ENCODE measurements at regions not wholly inside any gene's neighbourhood (a gene's known extent, or its start where the extent isn't known, plus 50 kb on each side); places are given as distances from the start of the nearest gene placed in this dataset.
A peak's percentile ranks its signal among the peaks of the same experiment; 100 is the strongest.
"Not testable (repeated sequence)": the region's sequence is repeated elsewhere in the genome, so short reads cannot be mapped to it uniquely, and the experiment has no call there.

DNA sequence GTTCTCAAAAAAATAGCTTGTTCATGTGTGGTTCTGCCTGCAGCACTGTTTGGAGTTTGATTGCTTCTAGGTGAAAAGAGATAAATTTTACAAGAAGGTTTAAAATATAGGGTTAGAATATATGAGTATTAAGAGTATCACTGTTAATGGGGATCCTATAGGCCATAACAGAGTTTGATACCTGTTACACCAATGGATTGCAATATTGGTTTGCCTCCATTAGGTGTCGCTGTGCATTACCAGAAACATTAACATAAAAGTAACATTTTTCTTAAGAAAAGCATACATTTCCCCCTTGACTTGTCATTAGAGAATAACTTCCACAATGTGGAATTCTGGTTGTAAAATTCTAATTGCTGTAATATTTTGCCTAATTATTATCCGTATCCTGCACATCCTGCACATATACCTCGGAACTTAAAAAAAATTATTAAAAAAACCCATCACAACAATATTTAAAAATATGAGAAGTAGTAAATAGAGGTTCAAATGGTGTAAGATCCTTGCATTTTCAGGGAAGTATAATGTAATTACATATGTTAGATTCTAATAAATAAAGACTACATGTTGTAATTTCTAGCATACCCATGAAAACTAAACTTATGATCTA is 63.0 kb downstream of the CYP4A11 start:
- no CpG with 5 or more reads among the region's 3 CpGs for WGBS (ENCODE audit: insufficient coverage, low lambda C conversion rate)
- not testable (repeated sequence) for H3K27me3 ChIP-seq (ENCODE audit: control insufficient read depth, insufficient read depth, low read length); H3K36me3 ChIP-seq (ENCODE audit: control insufficient read depth, insufficient read depth, low read length); H3K4me3 ChIP-seq (ENCODE audit: low read length); H3K27ac ChIP-seq (ENCODE audit: low read length); H3K4me1 ChIP-seq (ENCODE audit: control insufficient read depth, insufficient read depth, low read length); H3K9me3 ChIP-seq (ENCODE audit: control insufficient read depth, low read depth, low read length)
- peak in 1 of 2 donors; percentile 5 for DNase-seq

- H3K27ac ChIP-seq (ENCODE audit: low read length); H3K36me3 ChIP-seq (ENCODE audit: control insufficient read depth, insufficient read depth, low read length); DNase-seq; H3K27me3 ChIP-seq (ENCODE audit: control insufficient read depth, insufficient read depth, low read length); H3K9me3 ChIP-seq (ENCODE audit: control insufficient read depth, low read depth, low read length); H3K4me1 ChIP-seq (ENCODE audit: control insufficient read depth, insufficient read depth, low read length); H3K4me3 ChIP-seq (ENCODE audit: low read length): not testable (repeated sequence)
- WGBS (ENCODE audit: insufficient coverage, low lambda C conversion rate) = no CpG with 5 or more reads among the region's 4 CpGs
These were observed 65.2 kb downstream of the CYP4A11 start for GRCh38 chr1:46876093-46876492.

Measured in large intestine (tissue), 3 donors.